ENCODE measurements at regions not wholly inside any gene's neighbourhood (a gene's known extent, or its start where the extent isn't known, plus 50 kb on each side); places are given as distances from the start of the nearest gene placed in this dataset.

DNA sequence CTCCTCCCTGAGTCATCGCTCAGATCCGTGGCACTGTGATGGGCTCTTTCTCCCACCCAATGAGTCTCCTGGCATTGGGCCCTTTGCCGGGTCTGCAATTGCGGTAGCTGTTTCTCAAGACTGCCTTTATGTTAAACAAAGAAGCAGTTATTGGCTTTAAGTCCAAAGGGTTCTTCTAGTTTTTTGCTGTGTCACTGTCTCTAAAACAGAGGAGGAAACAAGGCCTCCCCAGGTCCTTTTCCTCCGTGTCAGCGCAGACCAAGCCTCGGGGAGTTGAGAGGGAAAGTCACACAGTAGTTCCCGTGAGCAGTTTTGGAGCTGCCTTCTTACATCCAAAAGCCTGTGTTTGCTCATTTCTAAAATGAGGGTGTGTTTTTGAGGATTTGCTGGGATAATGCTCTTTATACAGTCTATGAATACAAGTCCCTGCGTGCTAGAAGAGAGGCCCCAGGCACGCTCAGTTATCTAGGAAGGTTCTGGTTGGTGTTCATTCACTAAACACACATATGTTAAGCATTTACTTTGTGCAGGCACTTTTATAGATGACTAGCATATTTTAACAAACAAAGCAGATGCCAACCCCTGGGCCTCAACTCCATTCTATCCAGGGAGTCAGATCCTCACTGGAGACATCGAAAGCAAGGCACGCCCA lies 126.0 kb upstream of the PZP start:
- TF ChIP-seq, protein P1, sequence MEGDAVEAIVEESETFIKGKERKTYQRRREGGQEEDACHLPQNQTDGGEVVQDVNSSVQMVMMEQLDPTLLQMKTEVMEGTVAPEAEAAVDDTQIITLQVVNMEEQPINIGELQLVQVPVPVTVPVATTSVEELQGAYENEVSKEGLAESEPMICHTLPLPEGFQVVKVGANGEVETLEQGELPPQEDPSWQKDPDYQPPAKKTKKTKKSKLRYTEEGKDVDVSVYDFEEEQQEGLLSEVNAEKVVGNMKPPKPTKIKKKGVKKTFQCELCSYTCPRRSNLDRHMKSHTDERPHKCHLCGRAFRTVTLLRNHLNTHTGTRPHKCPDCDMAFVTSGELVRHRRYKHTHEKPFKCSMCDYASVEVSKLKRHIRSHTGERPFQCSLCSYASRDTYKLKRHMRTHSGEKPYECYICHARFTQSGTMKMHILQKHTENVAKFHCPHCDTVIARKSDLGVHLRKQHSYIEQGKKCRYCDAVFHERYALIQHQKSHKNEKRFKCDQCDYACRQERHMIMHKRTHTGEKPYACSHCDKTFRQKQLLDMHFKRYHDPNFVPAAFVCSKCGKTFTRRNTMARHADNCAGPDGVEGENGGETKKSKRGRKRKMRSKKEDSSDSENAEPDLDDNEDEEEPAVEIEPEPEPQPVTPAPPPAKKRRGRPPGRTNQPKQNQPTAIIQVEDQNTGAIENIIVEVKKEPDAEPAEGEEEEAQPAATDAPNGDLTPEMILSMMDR (IDR thresholded peaks at IDR 0.05; ENCODE audit: low read length) = no peak
- TF ChIP-seq EZH2 (IDR thresholded peaks at IDR 0.05; ENCODE audit: borderline replicate concordance, low read length) = no peak
